GM23338 (cell line): ENCODE measurements at regions not wholly inside any gene's neighbourhood (a gene's known extent, or its start where the extent isn't known, plus 50 kb on each side); places are given as distances from the start of the nearest gene placed in this dataset.
A peak's percentile ranks its signal among the peaks of the same experiment; 100 is the strongest.

Experiments
- ATAC-seq: fragments of 200-7000 bp; cut with Tn5 transposase; 3 replicates; pipeline ENCODE4 v1.9.1; 2020
- DNase-seq: peaks from one replicate; pipeline ENCODE4 v3.0.0-alpha.2; 2015; ENCODE audit warnings: low spot score
- H2AFZ ChIP-seq: fragments of 200-600 bp; sonication (generic); 2 replicates; pipeline ENCODE4 v1.8.0; 2016; ENCODE audit warnings: antibody characterized with exemption, mild to moderate bottlenecking, moderate library complexity
- H3F3A ChIP-seq: fragments of 200-600 bp; sonication (generic); replicated peaks from 2 replicates; pipeline ENCODE4 v1.8.0; 2017; ENCODE audit warnings: antibody characterized with exemption, mixed run types, low read depth
- H3K27ac ChIP-seq: fragments of 200-600 bp; sonication (generic); 2 replicates; pipeline ENCODE4 v1.6.1; 2016; ENCODE audit warnings: low read depth
- H3K27me3 ChIP-seq: fragments of 200-600 bp; sonication (generic); 2 replicates; pipeline ENCODE4 v1.8.0; 2016; ENCODE audit warnings: mild to moderate bottlenecking, mixed run types, moderate library complexity; ENCODE audit not compliant: insufficient read depth
- H3K36me3 ChIP-seq: fragments of 200-600 bp; sonication (generic); 2 replicates; pipeline ENCODE4 v1.8.0; 2016; ENCODE audit warnings: mild to moderate bottlenecking; ENCODE audit not compliant: insufficient read depth
- H3K4me1 ChIP-seq: fragments of 200-600 bp; sonication (generic); 2 replicates; pipeline ENCODE4 v1.8.0; 2016; ENCODE audit warnings: mild to moderate bottlenecking, moderate library complexity; ENCODE audit not compliant: insufficient read depth
- H3K4me2 ChIP-seq: fragments of 200-600 bp; sonication (generic); 2 replicates; pipeline ENCODE4 v1.7.1; 2017; ENCODE audit warnings: mixed run types
- H3K4me3 ChIP-seq: fragments of 200-600 bp; sonication (generic); 2 replicates; pipeline ENCODE4 v1.6.1; 2016; ENCODE audit warnings: mixed run types
- H3K79me2 ChIP-seq: fragments of 200-600 bp; sonication (generic); replicated peaks from 2 replicates; pipeline ENCODE4 v1.8.0; 2017; ENCODE audit warnings: mild to moderate bottlenecking; ENCODE audit not compliant: insufficient read depth
- H3K9me2 ChIP-seq: fragments of 200-600 bp; sonication (generic); 2 replicates; pipeline ENCODE4 v1.8.0; 2017; ENCODE audit not compliant: insufficient read depth
- H4K20me1 ChIP-seq: fragments of 200-600 bp; sonication (generic); replicated peaks from 2 replicates; pipeline ENCODE4 v1.8.0; 2017; ENCODE audit warnings: mild to moderate bottlenecking; ENCODE audit not compliant: insufficient read depth
- H3K27ac Mint-ChIP-seq: 2 replicates; pipeline ENCODE4 v1.8.0; 2020; ENCODE audit warnings: inconsistent platforms, mild to moderate bottlenecking, moderate library complexity, mixed read lengths
- H3K27me3 Mint-ChIP-seq: 3 replicates; pipeline ENCODE4 v1.8.0; 2022; ENCODE audit warnings: low read depth, mild to moderate bottlenecking, moderate library complexity, mixed read lengths, inconsistent platforms; ENCODE audit not compliant: insufficient read depth, poor library complexity
- H3K36me3 Mint-ChIP-seq: 3 replicates; pipeline ENCODE4 v1.8.0; 2021; ENCODE audit warnings: low read depth, mild to moderate bottlenecking, inconsistent platforms, moderate library complexity, mixed read lengths
- H3K4me1 Mint-ChIP-seq: 3 replicates; pipeline ENCODE4 v1.8.0; 2020; ENCODE audit warnings: mild to moderate bottlenecking, inconsistent platforms, mixed read lengths
- H3K4me3 Mint-ChIP-seq: 3 replicates; pipeline ENCODE4 v1.8.0; 2021; ENCODE audit warnings: moderate library complexity, mild to moderate bottlenecking, inconsistent platforms, mixed read lengths
- H3K9me3 Mint-ChIP-seq: 3 replicates; pipeline ENCODE4 v1.8.0; 2020; ENCODE audit warnings: moderate library complexity, mild to moderate bottlenecking, inconsistent platforms, mixed read lengths
- EZH2 ChIP-seq: fragments of 200-600 bp; sonication (generic); IDR thresholded peaks from one replicate; pipeline ENCODE4 v1.8.0; 2017; ENCODE audit warnings: antibody characterized with exemption, mild to moderate bottlenecking, low read depth; ENCODE audit not compliant: unreplicated experiment
- JUNB ChIP-seq: IDR thresholded peaks from one replicate; pipeline ENCODE4 v1.6.1; 2016; ENCODE audit warnings: antibody characterized with exemption; ENCODE audit not compliant: unreplicated experiment
- NANOG ChIP-seq: IDR thresholded peaks from 2 replicates; pipeline ENCODE4 v1.6.1; 2016; ENCODE audit warnings: antibody characterized with exemption, borderline replicate concordance
- STAT1 ChIP-seq: IDR thresholded peaks from one replicate; pipeline ENCODE4 v1.6.1; 2016; ENCODE audit warnings: antibody characterized with exemption; ENCODE audit not compliant: unreplicated experiment
- ZNF331 ChIP-seq: fragments of 250-450 bp; sonication (Bioruptor Pico); IDR thresholded peaks from 2 replicates; pipeline ENCODE4 v1.5.0; 2020; ENCODE audit warnings: low read depth, mild to moderate bottlenecking, moderate library complexity
- TF ChIP-seq, protein P1 (sequence below): IDR thresholded peaks from 2 replicates; pipeline ENCODE4 v1.6.1; 2016; ENCODE audit warnings: antibody characterized with exemption
- TF ChIP-seq, protein P2 (sequence below): fragments of 250-450 bp; sonication (Bioruptor Pico); IDR thresholded peaks from 2 replicates; pipeline ENCODE4 v1.5.0; 2020; ENCODE audit warnings: mild to moderate bottlenecking, moderate library complexity
- TF ChIP-seq, protein P3 (sequence below): IDR thresholded peaks from one replicate; pipeline ENCODE4 v1.6.1; 2018; ENCODE audit warnings: antibody characterized with exemption; ENCODE audit not compliant: unreplicated experiment
- TF ChIP-seq, protein P4 (sequence below), 2 experiments: fragments of 200-600 bp in 1 of 2; sonication (generic) in 1 of 2; conservative IDR thresholded peaks; 2 replicates each; pipeline versions ENCODE4 v1.5.1 to v1.6.1; 2016 to 2017; ENCODE audit warnings: antibody characterized with exemption in 2 of 2, low read depth in 2 of 2, mild to moderate bottlenecking in 2 of 2, moderate library complexity in 1 of 2

DNA sequence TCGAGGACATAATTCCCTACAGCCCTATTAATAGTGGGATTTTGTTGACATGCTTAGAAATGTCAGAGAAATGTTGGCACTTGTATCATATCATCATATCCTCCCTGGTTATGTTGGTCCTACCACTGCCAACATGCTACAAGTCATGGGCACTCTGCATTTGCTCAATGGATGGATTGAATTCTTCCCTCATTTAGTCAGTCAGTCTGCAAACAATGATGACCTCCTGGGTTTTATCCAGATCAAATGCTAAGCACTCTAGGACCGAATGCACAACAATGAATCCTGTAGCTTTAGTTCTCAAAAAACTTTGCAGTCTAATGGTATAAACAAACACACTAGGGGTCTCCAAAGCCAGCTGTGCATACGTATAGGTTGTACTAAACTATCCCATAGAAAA lies 357.2 kb upstream of the DPYD start:
- Mint-ChIP-seq H3K27me3 (peaks cover 3% of the 10 kb centered on the region), H3K36me3 (no peaks in the 10 kb centered on the region), H3K27ac (no peak overlapping the region; the same call in 1 of the 2 replicates), H3K4me3 (no peak overlapping the region), H3K9me3 (peaks cover 3% of the 10 kb centered on the region; the same call in 2 of the 3 replicates), H3K4me1 (peaks cover 34% of the 10 kb centered on the region)
- H3K9me2 ChIP-seq: no peaks in the 10 kb centered on the region
- no peaks in the 10 kb centered on the region for H3K79me2 ChIP-seq
- H2AFZ ChIP-seq: no peak overlapping the region
- peaks cover 22% of the 10 kb centered on the region for H3K4me1 ChIP-seq
- no peak overlapping the region for H3K4me2 ChIP-seq
- H3K27me3 ChIP-seq: no peaks in the 10 kb centered on the region
- no peak for TF ChIP-seq ZNF331 (CRISPR knock-in tag)
- H3K4me3 ChIP-seq: no peak overlapping the region
- no peak overlapping the region for H3K27ac ChIP-seq
- H3K36me3 ChIP-seq: no peaks in the 10 kb centered on the region
- ATAC-seq (peak; percentile 62; the same call in 2 of the 3 replicates), DNase-seq (peak; percentile 14)
- no peaks in the 10 kb centered on the region for H4K20me1 ChIP-seq
- no peaks in the 10 kb centered on the region for H3F3A ChIP-seq

DNA sequence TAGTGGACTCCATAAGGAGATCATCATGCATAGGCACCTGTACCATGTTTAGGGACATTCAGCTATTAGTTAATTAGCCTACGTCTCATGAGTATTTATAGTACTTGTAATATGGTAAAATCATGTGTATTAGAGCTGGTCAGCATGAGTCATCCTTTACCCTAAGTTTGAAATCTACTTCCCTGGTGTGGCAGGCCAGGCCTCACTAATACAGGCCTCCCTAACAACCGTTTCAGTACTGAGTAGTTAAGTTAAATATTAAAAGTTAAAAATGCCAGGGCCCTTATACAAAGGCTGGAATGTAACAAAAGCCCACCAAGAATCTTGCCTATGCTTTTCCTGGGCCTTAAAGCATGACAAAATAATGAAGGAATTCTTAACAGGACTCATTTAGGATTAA lies 356.3 kb upstream of the DPYD start:
- Mint-ChIP-seq H3K9me3 (peaks cover 7% of the 10 kb centered on the region), H3K27me3 (peaks cover 3% of the 10 kb centered on the region), H3K4me1 (peaks cover 34% of the 10 kb centered on the region), H3K27ac (peak overlapping the region; percentile 65; the same call in 1 of the 2 replicates), H3K4me3 (no peak overlapping the region), H3K36me3 (no peaks in the 10 kb centered on the region)
- no peaks in the 10 kb centered on the region for H3K27me3 ChIP-seq
- no peaks in the 10 kb centered on the region for H4K20me1 ChIP-seq
- no peak overlapping the region for H2AFZ ChIP-seq
- H3K9me2 ChIP-seq: no peaks in the 10 kb centered on the region
- no peak overlapping the region for H3K27ac ChIP-seq
- DNase-seq (no peak), ATAC-seq (peak; percentile 44; the same call in 2 of the 3 replicates)
- no peaks in the 10 kb centered on the region for H3F3A ChIP-seq
- H3K4me3 ChIP-seq: no peak overlapping the region
- H3K4me2 ChIP-seq: peak overlapping the region; percentile 19
- H3K4me1 ChIP-seq: peaks cover 22% of the 10 kb centered on the region
- H3K79me2 ChIP-seq: no peaks in the 10 kb centered on the region
- H3K36me3 ChIP-seq: no peaks in the 10 kb centered on the region
- TF ChIP-seq EZH2: no peak
- TF ChIP-seq JUNB: no peak
- TF ChIP-seq ZNF331 (CRISPR knock-in tag): no peak
- TF ChIP-seq, protein P1, sequence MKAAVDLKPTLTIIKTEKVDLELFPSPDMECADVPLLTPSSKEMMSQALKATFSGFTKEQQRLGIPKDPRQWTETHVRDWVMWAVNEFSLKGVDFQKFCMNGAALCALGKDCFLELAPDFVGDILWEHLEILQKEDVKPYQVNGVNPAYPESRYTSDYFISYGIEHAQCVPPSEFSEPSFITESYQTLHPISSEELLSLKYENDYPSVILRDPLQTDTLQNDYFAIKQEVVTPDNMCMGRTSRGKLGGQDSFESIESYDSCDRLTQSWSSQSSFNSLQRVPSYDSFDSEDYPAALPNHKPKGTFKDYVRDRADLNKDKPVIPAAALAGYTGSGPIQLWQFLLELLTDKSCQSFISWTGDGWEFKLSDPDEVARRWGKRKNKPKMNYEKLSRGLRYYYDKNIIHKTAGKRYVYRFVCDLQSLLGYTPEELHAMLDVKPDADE: no peak
- TF ChIP-seq, protein P2, sequence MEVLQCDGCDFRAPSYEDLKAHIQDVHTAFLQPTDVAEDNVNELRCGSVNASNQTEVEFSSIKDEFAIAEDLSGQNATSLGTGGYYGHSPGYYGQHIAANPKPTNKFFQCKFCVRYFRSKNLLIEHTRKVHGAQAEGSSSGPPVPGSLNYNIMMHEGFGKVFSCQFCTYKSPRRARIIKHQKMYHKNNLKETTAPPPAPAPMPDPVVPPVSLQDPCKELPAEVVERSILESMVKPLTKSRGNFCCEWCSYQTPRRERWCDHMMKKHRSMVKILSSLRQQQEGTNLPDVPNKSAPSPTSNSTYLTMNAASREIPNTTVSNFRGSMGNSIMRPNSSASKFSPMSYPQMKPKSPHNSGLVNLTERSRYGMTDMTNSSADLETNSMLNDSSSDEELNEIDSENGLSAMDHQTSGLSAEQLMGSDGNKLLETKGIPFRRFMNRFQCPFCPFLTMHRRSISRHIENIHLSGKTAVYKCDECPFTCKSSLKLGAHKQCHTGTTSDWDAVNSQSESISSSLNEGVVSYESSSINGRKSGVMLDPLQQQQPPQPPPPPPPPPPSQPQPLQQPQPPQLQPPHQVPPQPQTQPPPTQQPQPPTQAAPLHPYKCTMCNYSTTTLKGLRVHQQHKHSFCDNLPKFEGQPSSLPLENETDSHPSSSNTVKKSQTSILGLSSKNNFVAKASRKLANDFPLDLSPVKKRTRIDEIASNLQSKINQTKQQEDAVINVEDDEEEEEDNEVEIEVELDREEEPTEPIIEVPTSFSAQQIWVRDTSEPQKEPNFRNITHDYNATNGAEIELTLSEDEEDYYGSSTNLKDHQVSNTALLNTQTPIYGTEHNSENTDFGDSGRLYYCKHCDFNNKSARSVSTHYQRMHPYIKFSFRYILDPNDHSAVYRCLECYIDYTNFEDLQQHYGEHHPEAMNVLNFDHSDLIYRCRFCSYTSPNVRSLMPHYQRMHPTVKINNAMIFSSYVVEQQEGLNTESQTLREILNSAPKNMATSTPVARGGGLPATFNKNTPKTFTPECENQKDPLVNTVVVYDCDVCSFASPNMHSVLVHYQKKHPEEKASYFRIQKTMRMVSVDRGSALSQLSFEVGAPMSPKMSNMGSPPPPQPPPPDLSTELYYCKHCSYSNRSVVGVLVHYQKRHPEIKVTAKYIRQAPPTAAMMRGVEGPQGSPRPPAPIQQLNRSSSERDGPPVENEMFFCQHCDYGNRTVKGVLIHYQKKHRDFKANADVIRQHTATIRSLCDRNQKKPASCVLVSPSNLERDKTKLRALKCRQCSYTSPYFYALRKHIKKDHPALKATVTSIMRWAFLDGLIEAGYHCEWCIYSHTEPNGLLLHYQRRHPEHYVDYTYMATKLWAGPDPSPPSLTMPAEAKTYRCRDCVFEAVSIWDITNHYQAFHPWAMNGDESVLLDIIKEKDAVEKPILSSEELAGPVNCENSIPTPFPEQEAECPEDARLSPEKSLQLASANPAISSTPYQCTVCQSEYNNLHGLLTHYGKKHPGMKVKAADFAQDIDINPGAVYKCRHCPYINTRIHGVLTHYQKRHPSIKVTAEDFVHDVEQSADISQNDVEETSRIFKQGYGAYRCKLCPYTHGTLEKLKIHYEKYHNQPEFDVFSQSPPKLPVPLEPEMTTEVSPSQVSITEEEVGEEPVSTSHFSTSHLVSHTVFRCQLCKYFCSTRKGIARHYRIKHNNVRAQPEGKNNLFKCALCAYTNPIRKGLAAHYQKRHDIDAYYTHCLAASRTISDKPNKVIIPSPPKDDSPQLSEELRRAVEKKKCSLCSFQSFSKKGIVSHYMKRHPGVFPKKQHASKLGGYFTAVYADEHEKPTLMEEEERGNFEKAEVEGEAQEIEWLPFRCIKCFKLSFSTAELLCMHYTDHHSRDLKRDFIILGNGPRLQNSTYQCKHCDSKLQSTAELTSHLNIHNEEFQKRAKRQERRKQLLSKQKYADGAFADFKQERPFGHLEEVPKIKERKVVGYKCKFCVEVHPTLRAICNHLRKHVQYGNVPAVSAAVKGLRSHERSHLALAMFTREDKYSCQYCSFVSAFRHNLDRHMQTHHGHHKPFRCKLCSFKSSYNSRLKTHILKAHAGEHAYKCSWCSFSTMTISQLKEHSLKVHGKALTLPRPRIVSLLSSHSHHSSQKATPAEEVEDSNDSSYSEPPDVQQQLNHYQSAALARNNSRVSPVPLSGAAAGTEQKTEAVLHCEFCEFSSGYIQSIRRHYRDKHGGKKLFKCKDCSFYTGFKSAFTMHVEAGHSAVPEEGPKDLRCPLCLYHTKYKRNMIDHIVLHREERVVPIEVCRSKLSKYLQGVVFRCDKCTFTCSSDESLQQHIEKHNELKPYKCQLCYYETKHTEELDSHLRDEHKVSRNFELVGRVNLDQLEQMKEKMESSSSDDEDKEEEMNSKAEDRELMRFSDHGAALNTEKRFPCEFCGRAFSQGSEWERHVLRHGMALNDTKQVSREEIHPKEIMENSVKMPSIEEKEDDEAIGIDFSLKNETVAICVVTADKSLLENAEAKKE (CRISPR knock-in tag): no peak
- no peak for TF ChIP-seq NANOG
- TF ChIP-seq, protein P3, sequence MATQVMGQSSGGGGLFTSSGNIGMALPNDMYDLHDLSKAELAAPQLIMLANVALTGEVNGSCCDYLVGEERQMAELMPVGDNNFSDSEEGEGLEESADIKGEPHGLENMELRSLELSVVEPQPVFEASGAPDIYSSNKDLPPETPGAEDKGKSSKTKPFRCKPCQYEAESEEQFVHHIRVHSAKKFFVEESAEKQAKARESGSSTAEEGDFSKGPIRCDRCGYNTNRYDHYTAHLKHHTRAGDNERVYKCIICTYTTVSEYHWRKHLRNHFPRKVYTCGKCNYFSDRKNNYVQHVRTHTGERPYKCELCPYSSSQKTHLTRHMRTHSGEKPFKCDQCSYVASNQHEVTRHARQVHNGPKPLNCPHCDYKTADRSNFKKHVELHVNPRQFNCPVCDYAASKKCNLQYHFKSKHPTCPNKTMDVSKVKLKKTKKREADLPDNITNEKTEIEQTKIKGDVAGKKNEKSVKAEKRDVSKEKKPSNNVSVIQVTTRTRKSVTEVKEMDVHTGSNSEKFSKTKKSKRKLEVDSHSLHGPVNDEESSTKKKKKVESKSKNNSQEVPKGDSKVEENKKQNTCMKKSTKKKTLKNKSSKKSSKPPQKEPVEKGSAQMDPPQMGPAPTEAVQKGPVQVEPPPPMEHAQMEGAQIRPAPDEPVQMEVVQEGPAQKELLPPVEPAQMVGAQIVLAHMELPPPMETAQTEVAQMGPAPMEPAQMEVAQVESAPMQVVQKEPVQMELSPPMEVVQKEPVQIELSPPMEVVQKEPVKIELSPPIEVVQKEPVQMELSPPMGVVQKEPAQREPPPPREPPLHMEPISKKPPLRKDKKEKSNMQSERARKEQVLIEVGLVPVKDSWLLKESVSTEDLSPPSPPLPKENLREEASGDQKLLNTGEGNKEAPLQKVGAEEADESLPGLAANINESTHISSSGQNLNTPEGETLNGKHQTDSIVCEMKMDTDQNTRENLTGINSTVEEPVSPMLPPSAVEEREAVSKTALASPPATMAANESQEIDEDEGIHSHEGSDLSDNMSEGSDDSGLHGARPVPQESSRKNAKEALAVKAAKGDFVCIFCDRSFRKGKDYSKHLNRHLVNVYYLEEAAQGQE: no peak
- TF ChIP-seq STAT1: no peak
- TF ChIP-seq, protein P4, sequence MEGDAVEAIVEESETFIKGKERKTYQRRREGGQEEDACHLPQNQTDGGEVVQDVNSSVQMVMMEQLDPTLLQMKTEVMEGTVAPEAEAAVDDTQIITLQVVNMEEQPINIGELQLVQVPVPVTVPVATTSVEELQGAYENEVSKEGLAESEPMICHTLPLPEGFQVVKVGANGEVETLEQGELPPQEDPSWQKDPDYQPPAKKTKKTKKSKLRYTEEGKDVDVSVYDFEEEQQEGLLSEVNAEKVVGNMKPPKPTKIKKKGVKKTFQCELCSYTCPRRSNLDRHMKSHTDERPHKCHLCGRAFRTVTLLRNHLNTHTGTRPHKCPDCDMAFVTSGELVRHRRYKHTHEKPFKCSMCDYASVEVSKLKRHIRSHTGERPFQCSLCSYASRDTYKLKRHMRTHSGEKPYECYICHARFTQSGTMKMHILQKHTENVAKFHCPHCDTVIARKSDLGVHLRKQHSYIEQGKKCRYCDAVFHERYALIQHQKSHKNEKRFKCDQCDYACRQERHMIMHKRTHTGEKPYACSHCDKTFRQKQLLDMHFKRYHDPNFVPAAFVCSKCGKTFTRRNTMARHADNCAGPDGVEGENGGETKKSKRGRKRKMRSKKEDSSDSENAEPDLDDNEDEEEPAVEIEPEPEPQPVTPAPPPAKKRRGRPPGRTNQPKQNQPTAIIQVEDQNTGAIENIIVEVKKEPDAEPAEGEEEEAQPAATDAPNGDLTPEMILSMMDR (conservative IDR thresholded peaks at IDR 0.05; ENCODE audit: low read depth in 2 of 2): no peak
